ENCODE measurements at regions not wholly inside any gene's neighbourhood (a gene's known extent, or its start where the extent isn't known, plus 50 kb on each side); places are given as distances from the start of the nearest gene placed in this dataset.

DNA sequence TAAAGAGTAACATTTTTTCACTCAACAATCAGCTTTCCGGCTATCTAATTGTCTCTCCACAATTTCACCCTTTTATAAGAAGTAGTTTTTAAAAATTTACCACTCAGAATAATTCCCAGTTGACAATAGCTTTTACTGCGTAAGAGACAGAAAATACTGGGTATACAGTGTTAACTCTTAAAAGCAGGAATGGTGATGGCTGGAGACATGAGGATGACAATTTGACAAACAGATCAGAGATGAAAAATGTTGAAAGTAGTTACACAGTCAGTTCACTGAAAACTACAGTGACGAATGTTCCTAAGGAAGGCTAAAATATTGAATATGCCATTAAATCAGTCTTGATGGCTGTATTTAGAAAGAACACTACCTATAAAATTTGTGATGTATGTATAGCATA is 1146.8 kb upstream of the B3GALT2 start:
- TF ChIP-seq, protein P1, sequence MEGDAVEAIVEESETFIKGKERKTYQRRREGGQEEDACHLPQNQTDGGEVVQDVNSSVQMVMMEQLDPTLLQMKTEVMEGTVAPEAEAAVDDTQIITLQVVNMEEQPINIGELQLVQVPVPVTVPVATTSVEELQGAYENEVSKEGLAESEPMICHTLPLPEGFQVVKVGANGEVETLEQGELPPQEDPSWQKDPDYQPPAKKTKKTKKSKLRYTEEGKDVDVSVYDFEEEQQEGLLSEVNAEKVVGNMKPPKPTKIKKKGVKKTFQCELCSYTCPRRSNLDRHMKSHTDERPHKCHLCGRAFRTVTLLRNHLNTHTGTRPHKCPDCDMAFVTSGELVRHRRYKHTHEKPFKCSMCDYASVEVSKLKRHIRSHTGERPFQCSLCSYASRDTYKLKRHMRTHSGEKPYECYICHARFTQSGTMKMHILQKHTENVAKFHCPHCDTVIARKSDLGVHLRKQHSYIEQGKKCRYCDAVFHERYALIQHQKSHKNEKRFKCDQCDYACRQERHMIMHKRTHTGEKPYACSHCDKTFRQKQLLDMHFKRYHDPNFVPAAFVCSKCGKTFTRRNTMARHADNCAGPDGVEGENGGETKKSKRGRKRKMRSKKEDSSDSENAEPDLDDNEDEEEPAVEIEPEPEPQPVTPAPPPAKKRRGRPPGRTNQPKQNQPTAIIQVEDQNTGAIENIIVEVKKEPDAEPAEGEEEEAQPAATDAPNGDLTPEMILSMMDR (IDR thresholded peaks at IDR 0.05): no peak
- ATAC-seq (no peak), DNase-seq (no peak)
- no peak overlapping the region for H3K4me3 Mint-ChIP-seq
- no peaks in the 10 kb centered on the region for H3K36me3 Mint-ChIP-seq (ENCODE audit: low read depth)
- H3K9me3 Mint-ChIP-seq: no peaks in the 10 kb centered on the region
- ChIA-PET POLR2A (no interaction called here), CTCF (no interaction called here)
- H3K27me3 Mint-ChIP-seq: peaks cover 2% of the 10 kb centered on the region
- H3K27ac Mint-ChIP-seq: no peak overlapping the region
- H3K4me1 Mint-ChIP-seq (ENCODE audit: low read depth): peaks cover 4% of the 10 kb centered on the region
- intact Hi-C loops (cut with micrococcal nuclease): no loop called here

DNA sequence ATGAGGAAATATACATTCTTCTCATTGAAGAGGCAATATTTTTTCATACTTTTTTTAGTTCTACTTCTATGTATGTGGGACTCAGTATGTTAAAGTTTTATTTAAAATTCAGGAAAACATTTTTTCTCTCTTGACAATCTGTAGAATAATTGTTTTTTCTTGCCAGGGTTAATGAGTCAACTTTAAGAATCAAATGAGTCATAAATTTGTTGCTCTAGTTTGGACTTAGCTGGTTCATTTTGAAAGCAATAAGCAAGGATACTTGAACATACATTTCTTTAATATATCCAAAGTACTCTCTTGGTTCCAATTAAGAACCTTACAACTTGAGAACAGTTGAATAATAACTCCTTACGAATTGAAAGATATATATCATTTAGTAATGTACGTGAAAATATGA is 1145.3 kb upstream of the B3GALT2 start:
- intact Hi-C loops (cut with micrococcal nuclease): no loop called here
- peaks cover 2% of the 10 kb centered on the region for H3K27me3 Mint-ChIP-seq
- no peaks in the 10 kb centered on the region for H3K36me3 Mint-ChIP-seq (ENCODE audit: low read depth)
- no peak for ATAC-seq
- no peak for DNase-seq
- TF ChIP-seq, protein P1 (IDR thresholded peaks at IDR 0.05): no peak
- ChIA-PET CTCF (no interaction called here), POLR2A (no interaction called here)
- H3K27ac Mint-ChIP-seq: no peak overlapping the region
- H3K9me3 Mint-ChIP-seq: no peaks in the 10 kb centered on the region
- no peaks in the 10 kb centered on the region for H3K4me1 Mint-ChIP-seq (ENCODE audit: low read depth)
- H3K4me3 Mint-ChIP-seq: no peak overlapping the region

DNA sequence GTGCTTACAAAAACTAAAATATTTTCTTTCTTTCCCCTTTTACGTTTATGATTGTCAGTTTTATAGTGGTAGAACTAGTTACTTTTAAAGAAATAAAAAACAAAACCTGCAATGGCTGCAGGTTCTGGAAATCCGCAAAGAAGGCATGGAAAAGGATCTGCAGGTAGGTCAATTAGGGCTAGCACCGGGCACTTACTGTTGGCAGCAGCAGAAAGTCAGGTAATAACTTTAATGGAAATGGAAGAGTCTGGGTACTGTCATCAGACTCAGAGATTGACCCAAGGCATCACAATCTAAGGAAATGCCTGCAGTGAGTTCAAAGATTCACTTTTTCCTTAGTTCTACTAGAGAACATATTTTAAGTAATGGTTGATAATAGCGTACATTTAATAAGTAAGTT is 1136.3 kb upstream of the B3GALT2 start:
- no peak for DNase-seq
- intact Hi-C loops (cut with micrococcal nuclease): no loop called here
- Mint-ChIP-seq H3K4me1 (ENCODE audit: low read depth) (no peaks in the 10 kb centered on the region), H3K9me3 (no peaks in the 10 kb centered on the region), H3K27ac (no peak overlapping the region), H3K36me3 (ENCODE audit: low read depth) (no peaks in the 10 kb centered on the region), H3K4me3 (no peak overlapping the region), H3K27me3 (no peaks in the 10 kb centered on the region)
- ChIA-PET CTCF (no interaction called here), POLR2A (no interaction called here)
- TF ChIP-seq, protein P1 (IDR thresholded peaks at IDR 0.05): no peak
- ATAC-seq: no peak

DNA sequence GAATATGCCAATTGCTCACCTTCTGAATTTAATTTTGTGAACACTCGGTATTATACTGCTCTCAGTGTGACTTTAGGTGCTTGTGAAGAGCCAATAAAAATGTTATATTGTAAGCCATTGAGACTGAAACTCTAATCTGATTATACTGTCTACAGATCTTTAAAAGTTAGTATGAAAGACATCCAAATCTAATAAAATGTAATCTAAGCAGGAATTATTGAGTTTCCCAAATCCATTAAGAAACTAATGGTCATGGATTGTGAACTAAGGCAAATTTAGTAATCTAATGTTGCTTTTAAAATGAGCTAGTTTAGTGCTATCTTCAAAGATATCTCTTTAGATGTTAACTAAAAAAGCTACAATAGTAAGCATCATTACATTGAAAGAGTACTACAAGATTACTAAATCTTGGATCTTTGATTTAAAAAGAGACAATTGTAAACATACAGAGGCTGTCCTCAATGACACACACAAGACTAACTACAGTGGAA is 1132.4 kb upstream of the B3GALT2 start:
- no peak for DNase-seq
- no peaks in the 10 kb centered on the region for H3K9me3 Mint-ChIP-seq
- no peaks in the 10 kb centered on the region for H3K4me1 Mint-ChIP-seq (ENCODE audit: low read depth)
- no peaks in the 10 kb centered on the region for H3K27me3 Mint-ChIP-seq
- ATAC-seq: no peak
- intact Hi-C loops (cut with micrococcal nuclease): no loop called here
- no peak overlapping the region for H3K4me3 Mint-ChIP-seq
- H3K36me3 Mint-ChIP-seq (ENCODE audit: low read depth): no peaks in the 10 kb centered on the region
- TF ChIP-seq, protein P1 (IDR thresholded peaks at IDR 0.05): no peak
- CTCF ChIA-PET: no interaction called here
- POLR2A ChIA-PET: no interaction called here
- no peak overlapping the region for H3K27ac Mint-ChIP-seq

DNA sequence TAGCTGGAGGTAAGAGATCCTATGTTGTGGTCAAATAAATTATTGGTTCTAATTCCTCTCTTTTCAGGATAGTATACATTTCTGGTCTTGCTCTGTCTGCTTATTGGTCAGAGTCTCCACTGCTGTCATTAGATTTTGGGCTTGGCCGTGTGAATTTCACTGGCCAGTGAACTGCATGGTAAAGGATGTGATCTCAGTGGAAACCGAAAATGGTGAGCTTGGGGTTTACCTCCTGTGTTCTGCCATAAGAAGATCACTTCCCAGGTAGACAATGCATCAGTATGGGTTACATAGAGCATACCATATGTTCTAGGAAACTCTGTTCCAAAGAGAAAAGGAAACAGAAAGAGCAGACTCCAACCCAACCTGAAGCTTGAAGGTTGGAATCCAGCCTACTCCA is 1123.3 kb upstream of the B3GALT2 start:
- H3K4me1 Mint-ChIP-seq (ENCODE audit: low read depth): no peaks in the 10 kb centered on the region
- TF ChIP-seq, protein P1 (IDR thresholded peaks at IDR 0.05): no peak
- H3K27me3 Mint-ChIP-seq: peaks cover 1% of the 10 kb centered on the region
- intact Hi-C loops (cut with micrococcal nuclease): no loop called here
- ChIA-PET POLR2A (no interaction called here), CTCF (no interaction called here)
- H3K4me3 Mint-ChIP-seq: no peak overlapping the region
- ATAC-seq (no peak), DNase-seq (no peak)
- H3K36me3 Mint-ChIP-seq (ENCODE audit: low read depth): no peaks in the 10 kb centered on the region
- H3K27ac Mint-ChIP-seq: no peak overlapping the region
- H3K9me3 Mint-ChIP-seq: no peaks in the 10 kb centered on the region
